Type B pancreatic cell (in vitro differentiated cells): ENCODE measurements at regions not wholly inside any gene's neighbourhood (a gene's known extent, or its start where the extent isn't known, plus 50 kb on each side); places are given as distances from the start of the nearest gene placed in this dataset.

ENCODE experiments used
- DNase-seq: peaks from one replicate; pipeline ENCODE4 v3.0.0; 2021; ENCODE audit warnings: mixed read lengths; ENCODE audit not compliant: unreplicated experiment; ENCODE audit errors: extremely low spot score
- H3K27ac Mint-ChIP-seq: 2 replicates; pipeline ENCODE4 v1.8.0; 2021; ENCODE audit warnings: mild to moderate bottlenecking, mixed read lengths
- H3K27me3 Mint-ChIP-seq: 2 replicates; pipeline ENCODE4 v1.8.0; 2021; ENCODE audit warnings: mixed read lengths
- H3K36me3 Mint-ChIP-seq: 2 replicates; pipeline ENCODE4 v1.8.0; 2021; ENCODE audit warnings: mixed read lengths
- H3K4me1 Mint-ChIP-seq: one replicate; pipeline ENCODE4 v1.8.0; 2021; ENCODE audit warnings: mixed read lengths; ENCODE audit not compliant: unreplicated experiment
- H3K4me3 Mint-ChIP-seq: 2 replicates; pipeline ENCODE4 v1.8.0; 2021; ENCODE audit warnings: mild to moderate bottlenecking, mixed read lengths
- H3K9me3 Mint-ChIP-seq: 2 replicates; pipeline ENCODE4 v1.8.0; 2021; ENCODE audit warnings: mixed read lengths
- TF ChIP-seq, protein P1 (sequence below): fragments of 200-600 bp; sonication (generic); conservative IDR thresholded peaks from 2 replicates; pipeline ENCODE4 v1.5.0; 2021; ENCODE audit warnings: antibody characterized with exemption, mild to moderate bottlenecking

DNA sequence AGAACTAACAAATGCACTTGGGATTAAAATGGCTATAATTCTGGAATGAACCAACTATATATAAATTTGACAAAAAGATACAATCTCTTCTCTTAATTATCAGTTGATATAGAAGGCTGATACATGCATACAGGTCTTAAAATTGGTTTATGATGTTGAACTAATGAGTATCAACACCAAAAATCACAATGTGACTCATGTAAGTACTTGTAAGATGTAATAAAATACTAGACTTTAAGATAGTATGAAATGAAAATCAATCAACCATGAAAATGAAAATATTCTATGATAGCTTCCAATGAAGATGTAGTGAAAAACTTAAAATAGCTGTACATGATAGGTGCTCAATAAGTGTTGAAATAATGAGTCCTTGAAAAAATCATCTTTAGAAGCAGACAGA lies 116.6 kb upstream of the SOX5 start:
- Mint-ChIP-seq H3K4me3 (no peak overlapping the region), H3K27me3 (no peaks in the 10 kb centered on the region), H3K36me3 (no peaks in the 10 kb centered on the region), H3K4me1 (peaks cover 10% of the 10 kb centered on the region), H3K27ac (no peak overlapping the region), H3K9me3 (no peaks in the 10 kb centered on the region)
- no peak for DNase-seq
- TF ChIP-seq, protein P1, sequence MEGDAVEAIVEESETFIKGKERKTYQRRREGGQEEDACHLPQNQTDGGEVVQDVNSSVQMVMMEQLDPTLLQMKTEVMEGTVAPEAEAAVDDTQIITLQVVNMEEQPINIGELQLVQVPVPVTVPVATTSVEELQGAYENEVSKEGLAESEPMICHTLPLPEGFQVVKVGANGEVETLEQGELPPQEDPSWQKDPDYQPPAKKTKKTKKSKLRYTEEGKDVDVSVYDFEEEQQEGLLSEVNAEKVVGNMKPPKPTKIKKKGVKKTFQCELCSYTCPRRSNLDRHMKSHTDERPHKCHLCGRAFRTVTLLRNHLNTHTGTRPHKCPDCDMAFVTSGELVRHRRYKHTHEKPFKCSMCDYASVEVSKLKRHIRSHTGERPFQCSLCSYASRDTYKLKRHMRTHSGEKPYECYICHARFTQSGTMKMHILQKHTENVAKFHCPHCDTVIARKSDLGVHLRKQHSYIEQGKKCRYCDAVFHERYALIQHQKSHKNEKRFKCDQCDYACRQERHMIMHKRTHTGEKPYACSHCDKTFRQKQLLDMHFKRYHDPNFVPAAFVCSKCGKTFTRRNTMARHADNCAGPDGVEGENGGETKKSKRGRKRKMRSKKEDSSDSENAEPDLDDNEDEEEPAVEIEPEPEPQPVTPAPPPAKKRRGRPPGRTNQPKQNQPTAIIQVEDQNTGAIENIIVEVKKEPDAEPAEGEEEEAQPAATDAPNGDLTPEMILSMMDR, result no peak

DNA sequence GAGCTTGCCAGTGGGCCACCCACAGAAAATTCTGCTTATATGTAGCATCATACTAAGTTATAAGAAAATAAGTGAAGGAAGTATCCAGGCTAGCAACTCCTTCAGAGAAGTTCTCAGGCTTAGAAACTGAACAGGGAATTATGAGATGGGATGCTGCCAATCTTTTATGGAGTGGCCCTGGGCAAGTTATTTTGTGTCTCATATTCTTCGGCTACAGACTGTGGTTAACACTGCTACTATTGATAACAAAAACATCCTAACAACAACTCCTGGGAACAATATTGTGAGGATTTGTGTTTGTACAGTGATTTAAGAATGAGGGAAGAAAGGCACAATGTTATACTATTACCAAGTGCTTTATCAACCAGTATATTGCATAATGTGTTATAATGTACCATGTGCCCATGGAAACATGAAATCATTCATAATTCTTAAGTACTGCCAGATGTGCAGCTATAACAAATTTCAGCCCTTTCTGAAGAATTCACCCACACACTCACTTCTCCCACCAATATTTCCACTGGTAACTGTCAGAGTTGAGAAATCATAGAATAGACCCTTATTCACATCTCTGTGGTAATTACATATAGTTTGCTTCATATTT lies 113.3 kb upstream of the SOX5 start:
- H3K4me3 Mint-ChIP-seq, result no peak overlapping the region
- H3K27me3 Mint-ChIP-seq, result no peaks in the 10 kb centered on the region
- TF ChIP-seq, protein P1, result no peak
- peaks cover 3% of the 10 kb centered on the region for H3K36me3 Mint-ChIP-seq
- peaks cover 4% of the 10 kb centered on the region for H3K4me1 Mint-ChIP-seq
- no peaks in the 10 kb centered on the region for H3K9me3 Mint-ChIP-seq
- no peak for DNase-seq
- H3K27ac Mint-ChIP-seq, result no peak overlapping the region

DNA sequence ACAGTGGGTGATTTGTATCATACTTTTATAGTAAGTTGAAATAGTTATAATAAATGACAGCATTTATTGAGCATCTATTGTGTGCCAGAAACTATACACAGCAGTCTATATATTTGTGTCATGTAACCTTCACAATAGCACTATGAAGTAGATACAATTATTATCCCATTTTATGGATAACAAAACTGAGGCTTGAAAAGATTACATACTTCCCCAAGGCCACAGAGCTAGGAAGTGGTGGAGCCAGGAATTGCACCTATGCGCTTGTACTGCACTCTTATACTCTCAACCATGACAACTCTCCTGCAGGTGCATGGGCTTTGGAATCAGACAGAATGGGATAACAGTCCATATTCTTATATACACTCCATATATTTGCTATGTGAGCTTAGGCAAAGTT lies 110.6 kb upstream of the SOX5 start:
- H3K36me3 Mint-ChIP-seq, result peaks cover 3% of the 10 kb centered on the region
- no peak for DNase-seq
- no peak overlapping the region for H3K27ac Mint-ChIP-seq
- TF ChIP-seq, protein P1, result no peak
- H3K9me3 Mint-ChIP-seq, result no peaks in the 10 kb centered on the region
- no peak overlapping the region for H3K4me3 Mint-ChIP-seq
- no peaks in the 10 kb centered on the region for H3K27me3 Mint-ChIP-seq
- H3K4me1 Mint-ChIP-seq, result peaks cover 4% of the 10 kb centered on the region

DNA sequence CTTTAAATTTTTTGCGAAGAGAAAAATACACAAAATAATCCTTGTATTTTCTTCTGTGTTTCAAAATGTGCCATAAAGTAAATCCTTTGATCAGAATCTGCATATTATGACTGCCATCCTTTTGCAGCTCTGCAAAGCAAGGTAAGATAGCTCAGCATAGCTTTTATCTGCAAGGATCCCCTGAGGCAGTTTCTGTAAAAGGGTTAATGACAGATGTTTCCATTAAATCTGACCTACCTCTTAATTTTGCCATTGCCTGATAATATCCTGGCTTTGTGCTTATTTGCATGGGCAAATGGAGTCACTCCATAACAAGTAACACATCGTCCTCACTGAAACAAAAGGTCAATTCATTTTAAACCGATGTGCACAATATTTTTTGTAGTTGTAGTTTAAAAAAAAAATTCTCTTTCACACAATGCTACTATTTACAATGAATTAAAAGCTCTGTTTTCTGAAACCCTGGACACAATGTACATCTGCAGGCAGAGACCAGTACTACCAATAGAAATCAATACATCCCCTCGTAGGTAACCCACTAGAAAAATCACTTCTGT lies 108.5 kb upstream of the SOX5 start:
- no peak for DNase-seq
- Mint-ChIP-seq H3K36me3 (peaks cover 3% of the 10 kb centered on the region), H3K27ac (no peak overlapping the region), H3K9me3 (no peaks in the 10 kb centered on the region), H3K4me3 (no peak overlapping the region), H3K27me3 (no peaks in the 10 kb centered on the region), H3K4me1 (peaks cover 4% of the 10 kb centered on the region)
- TF ChIP-seq, protein P1, result no peak

DNA sequence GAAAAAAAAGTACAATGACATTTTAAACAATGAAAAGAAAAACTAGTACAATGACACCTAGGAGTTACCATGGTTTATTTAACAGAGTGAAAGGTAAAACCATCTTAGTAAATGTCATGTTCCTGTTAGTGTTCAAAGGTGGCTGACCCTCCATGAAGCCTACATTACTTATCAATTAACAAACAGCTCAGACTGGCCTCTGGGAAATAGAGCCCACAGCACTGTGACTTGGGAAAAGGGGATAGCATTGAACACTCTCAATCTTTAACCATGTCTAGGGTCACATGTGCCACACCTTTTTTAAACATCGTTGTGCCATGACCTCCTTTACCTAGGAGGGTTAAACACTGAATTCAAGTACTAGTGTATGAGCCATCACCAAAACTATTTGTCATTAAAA lies 106.3 kb upstream of the SOX5 start:
- TF ChIP-seq, protein P1, result no peak
- Mint-ChIP-seq H3K4me3 (no peak overlapping the region), H3K36me3 (peaks cover 3% of the 10 kb centered on the region), H3K4me1 (peaks cover 4% of the 10 kb centered on the region), H3K9me3 (no peaks in the 10 kb centered on the region), H3K27me3 (no peaks in the 10 kb centered on the region), H3K27ac (no peak overlapping the region)
- no peak for DNase-seq

DNA sequence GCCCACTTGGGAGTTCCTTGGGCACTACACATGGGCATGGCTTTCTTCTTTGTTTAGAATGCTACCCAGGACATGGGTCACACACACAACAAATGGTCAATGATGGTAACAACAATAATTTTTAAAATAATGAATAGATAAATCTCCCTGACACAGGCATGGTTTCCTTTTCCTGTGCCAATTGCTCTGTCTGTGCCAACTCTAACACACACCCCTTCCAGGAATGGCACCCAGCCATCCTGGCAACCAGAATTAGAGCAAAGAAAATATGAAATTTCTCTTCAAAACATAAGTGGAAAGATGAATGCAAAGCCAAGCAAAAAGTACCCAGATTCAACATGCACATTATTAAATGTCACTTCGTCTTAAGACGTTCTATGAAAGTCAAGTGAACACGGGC lies 104.9 kb upstream of the SOX5 start:
- no peak overlapping the region for H3K27ac Mint-ChIP-seq
- H3K4me3 Mint-ChIP-seq, result no peak overlapping the region
- peaks cover 4% of the 10 kb centered on the region for H3K4me1 Mint-ChIP-seq
- no peaks in the 10 kb centered on the region for H3K27me3 Mint-ChIP-seq
- no peaks in the 10 kb centered on the region for H3K9me3 Mint-ChIP-seq
- H3K36me3 Mint-ChIP-seq, result peaks cover 3% of the 10 kb centered on the region
- TF ChIP-seq, protein P1, result no peak
- DNase-seq, result no peak
